IMR-90 (cell line): ENCODE measurements at regions not wholly inside any gene's neighbourhood (a gene's known extent, or its start where the extent isn't known, plus 50 kb on each side); places are given as distances from the start of the nearest gene placed in this dataset.

ENCODE experiments used
- ATAC-seq: fragments of 200-7000 bp; cut with Tn5 transposase; 2 replicates; pipeline ENCODE4 v1.9.1; 2020; ENCODE audit warnings: low read depth, mild to moderate bottlenecking, moderate library complexity
- BruUV-seq: library from RNA; stranded (reverse); fragments of 400-500 nt; replicated peaks from 2 replicates; lab custom pipeline; 2021; lab: Mats Ljungman, UMichigan
- CTCF ChIA-PET: fragments of 300-600 bp; formaldehyde crosslinking; extraction: SDS; loops from one replicate; lab custom pipeline; 2021; ENCODE audit warnings: antibody characterized with exemption; lab: Yijun Ruan, JAX
- POLR2A ChIA-PET: fragments of 300-600 bp; sonication (Branson Sonifier 250); formaldehyde crosslinking; loops from one replicate; lab custom pipeline; 2022; ENCODE audit warnings: antibody characterized with exemption; ENCODE audit not compliant: unreplicated experiment; lab: Charles Lee
- DNase-seq: peaks from one replicate; pipeline ENCODE4 v3.0.0; 2013
- H2AFZ ChIP-seq: replicated peaks from 2 replicates; pipeline ENCODE3; 2013; ENCODE audit warnings: low read length, mild to moderate bottlenecking; ENCODE audit not compliant: poor library complexity
- H2AK5ac ChIP-seq: 2 replicates; pipeline ENCODE4 v1.6.1; 2013; ENCODE audit warnings: low read depth, low read length, inconsistent platforms
- H2AK9ac ChIP-seq: replicated peaks from 2 replicates; pipeline ENCODE3; 2013; ENCODE audit warnings: mild to moderate bottlenecking, low read depth, low read length, moderate library complexity; ENCODE audit not compliant: poor library complexity
- H2BK120ac ChIP-seq: 2 replicates; pipeline ENCODE4 v1.6.1; 2013; ENCODE audit warnings: low read depth, low read length, inconsistent platforms
- H2BK15ac ChIP-seq: 3 replicates; pipeline ENCODE4 v1.6.1; 2013; ENCODE audit warnings: low read depth, low read length, inconsistent platforms
- H2BK20ac ChIP-seq: 2 replicates; pipeline ENCODE4 v1.6.1; 2013; ENCODE audit warnings: low read depth, mild to moderate bottlenecking, inconsistent platforms, low read length, moderate library complexity
- H2BK5ac ChIP-seq: 2 replicates; pipeline ENCODE4 v1.6.1; 2013; ENCODE audit warnings: mild to moderate bottlenecking, low read depth, low read length, inconsistent platforms; ENCODE audit not compliant: poor library complexity, severe bottlenecking
- H3K14ac ChIP-seq: replicated peaks from 2 replicates; pipeline ENCODE4 v1.6.1; 2013; ENCODE audit warnings: low read depth, low read length, inconsistent platforms
- H3K18ac ChIP-seq: 2 replicates; pipeline ENCODE4 v1.6.1; 2013; ENCODE audit warnings: low read depth, low read length, control low read depth
- H3K23ac ChIP-seq: 2 replicates; pipeline ENCODE4 v1.6.1; 2013; ENCODE audit warnings: low read depth, low read length, inconsistent platforms
- H3K27ac ChIP-seq: 2 replicates; pipeline ENCODE4 v1.5.1; 2013; ENCODE audit warnings: mild to moderate bottlenecking, control low read depth, low read length; ENCODE audit not compliant: insufficient read depth
- H3K27me3 ChIP-seq: 2 replicates; pipeline ENCODE4 v1.6.1; 2013; ENCODE audit warnings: low read length; ENCODE audit not compliant: control insufficient read depth, insufficient read depth
- H3K36me3 ChIP-seq: 2 replicates; pipeline ENCODE4 v1.6.1; 2013; ENCODE audit warnings: low read length, mixed read lengths; ENCODE audit not compliant: control insufficient read depth, insufficient read depth
- H3K4ac ChIP-seq: 2 replicates; pipeline ENCODE4 v1.6.1; 2013; ENCODE audit warnings: low read depth, low read length, inconsistent platforms
- H3K4me1 ChIP-seq: 2 replicates; pipeline ENCODE4 v1.6.1; 2013; ENCODE audit warnings: low read length, mixed read lengths; ENCODE audit not compliant: control insufficient read depth, insufficient read depth
- H3K4me2 ChIP-seq: 2 replicates; pipeline ENCODE4 v1.6.1; 2013; ENCODE audit warnings: low read depth, mild to moderate bottlenecking, control low read depth, low read length, moderate library complexity
- H3K4me3 ChIP-seq: 2 replicates; pipeline ENCODE4 v1.5.1; 2013; ENCODE audit warnings: low read depth, mild to moderate bottlenecking, control low read depth, low read length, moderate library complexity; ENCODE audit not compliant: insufficient read depth
- H3K56ac ChIP-seq: 2 replicates; pipeline ENCODE4 v1.6.1; 2013; ENCODE audit warnings: low read length, inconsistent platforms; ENCODE audit not compliant: insufficient read depth; ENCODE audit errors: extremely low read depth
- H3K79me1 ChIP-seq, 2 experiments: 2 replicates each; pipeline ENCODE4 v1.6.1; 2013; ENCODE audit warnings: low read length in 2 of 2, inconsistent platforms in 1 of 2, low read depth in 1 of 2
- H3K9ac ChIP-seq: 2 replicates; pipeline ENCODE4 v1.6.1; 2013; ENCODE audit warnings: low read depth, low read length, control low read depth
- H3K9me1 ChIP-seq: 2 replicates; pipeline ENCODE4 v1.6.1; 2013; ENCODE audit warnings: low read length, inconsistent platforms; ENCODE audit not compliant: insufficient read depth
- H3K9me3 ChIP-seq: 2 replicates; pipeline ENCODE4 v1.6.1; 2013; ENCODE audit warnings: low read length; ENCODE audit not compliant: control insufficient read depth, insufficient read depth
- H4K20me1 ChIP-seq: 2 replicates; pipeline ENCODE4 v1.6.1; 2013; ENCODE audit warnings: low read length, inconsistent platforms; ENCODE audit not compliant: insufficient read depth
- H4K5ac ChIP-seq: 2 replicates; pipeline ENCODE4 v1.6.1; 2013; ENCODE audit warnings: mild to moderate bottlenecking, low read depth, low read length, control low read depth
- H4K8ac ChIP-seq, 2 experiments: 2 replicates each; pipeline ENCODE4 v1.6.1; 2013; ENCODE audit warnings: low read depth in 2 of 2, low read length in 2 of 2, control low read depth in 1 of 2, inconsistent platforms in 1 of 2
- H4K91ac ChIP-seq: 2 replicates; pipeline ENCODE4 v1.6.1; 2013; ENCODE audit warnings: low read depth, low read length, inconsistent platforms; ENCODE audit not compliant: insufficient read depth
- BHLHE40 ChIP-seq: fragments of 150-350 bp; IDR thresholded peaks from 2 replicates; pipeline ENCODE4 v1.6.1; 2016; ENCODE audit warnings: mild to moderate bottlenecking, low read depth, low read length
- CEBPB ChIP-seq: IDR thresholded peaks from 2 replicates; pipeline ENCODE4 v1.6.1; 2012; ENCODE audit warnings: low read depth, low read length, improper control_type of control experiment
- CHD1 ChIP-seq: IDR thresholded peaks from 2 replicates; pipeline ENCODE4 v1.6.1; 2012; ENCODE audit warnings: low read depth, low read length, improper control_type of control experiment
- FOS ChIP-seq: fragments of 150-350 bp; IDR thresholded peaks from 2 replicates; pipeline ENCODE4 v1.6.1; 2016; ENCODE audit warnings: low read depth, low read length
- MAZ ChIP-seq: IDR thresholded peaks from 2 replicates; pipeline ENCODE4 v1.6.1; 2012; ENCODE audit warnings: low read depth, mild to moderate bottlenecking, low read length, improper control_type of control experiment, moderate library complexity, borderline replicate concordance
- MXI1 ChIP-seq: IDR thresholded peaks from 2 replicates; pipeline ENCODE4 v1.6.1; 2012; ENCODE audit warnings: low read depth, mild to moderate bottlenecking, low read length, moderate library complexity, borderline replicate concordance
- NFE2L2 ChIP-seq: fragments of 150-350 bp; IDR thresholded peaks from 2 replicates; pipeline ENCODE4 v1.6.1; 2016; ENCODE audit warnings: low read depth, mild to moderate bottlenecking, low read length
- RAD21 ChIP-seq: IDR thresholded peaks from 2 replicates; pipeline ENCODE4 v1.6.1; 2012; ENCODE audit warnings: low read length, improper control_type of control experiment
- RFX5 ChIP-seq: IDR thresholded peaks from 2 replicates; pipeline ENCODE4 v1.8.0; 2012; ENCODE audit warnings: low read depth, mild to moderate bottlenecking, low read length, moderate library complexity
- SMC3 ChIP-seq: fragments of 150-350 bp; IDR thresholded peaks from 2 replicates; pipeline ENCODE4 v1.6.1; 2016; ENCODE audit warnings: low read depth, mild to moderate bottlenecking, antibody characterized with exemption, low read length, moderate library complexity
- WGBS, 2 experiments: methylation state at CpG; one replicate each; pipeline versions ENCODE4 v1.1.5 to v1.1.7; 2013; ENCODE audit warnings: missing lambda C conversion rate in 2 of 2; ENCODE audit not compliant: insufficient read length in 1 of 2; ENCODE audit errors: extremely low coverage in 2 of 2; 5-methylcytosine and 5-hydroxymethylcytosine counted together
- dilution Hi-C: fragments of 300-500 bp; cut with HindIII; formaldehyde crosslinking; loops from one replicate; pipeline ENCODE4 v1.14.3; 2018; ENCODE audit warnings: low sequenced_read_pairs; ENCODE audit not compliant: unreplicated experiment
- in situ Hi-C: fragments of 300-500 bp; cut with MboI; formaldehyde crosslinking; loops from 3 replicates; pipeline ENCODE4 v1.14.3; 2019; ENCODE audit warnings: low sequenced_read_pairs, inconsistent platforms, mixed read lengths
- intact Hi-C: fragments of 100-400 bp; cut with micrococcal nuclease; formaldehyde crosslinking; loops from 2 replicates; pipeline ENCODE4 v1.10.0; 2022
- TF ChIP-seq, protein P1 (sequence below): fragments of 150-350 bp; IDR thresholded peaks from 2 replicates; pipeline ENCODE4 v1.6.1; 2016; ENCODE audit warnings: low read depth, mild to moderate bottlenecking, low read length, moderate library complexity, borderline replicate concordance
- TF ChIP-seq, protein P2 (sequence below): conservative IDR thresholded peaks from 2 replicates; pipeline ENCODE4 v1.5.1; 2012; ENCODE audit warnings: mild to moderate bottlenecking, low read depth, low read length, improper control_type of control experiment
- TF ChIP-seq, protein P3 (sequence below): fragments of 150-350 bp; IDR thresholded peaks from 2 replicates; pipeline ENCODE4 v1.6.1; 2017; ENCODE audit warnings: mild to moderate bottlenecking, antibody characterized with exemption, low read length, low read depth

DNA sequence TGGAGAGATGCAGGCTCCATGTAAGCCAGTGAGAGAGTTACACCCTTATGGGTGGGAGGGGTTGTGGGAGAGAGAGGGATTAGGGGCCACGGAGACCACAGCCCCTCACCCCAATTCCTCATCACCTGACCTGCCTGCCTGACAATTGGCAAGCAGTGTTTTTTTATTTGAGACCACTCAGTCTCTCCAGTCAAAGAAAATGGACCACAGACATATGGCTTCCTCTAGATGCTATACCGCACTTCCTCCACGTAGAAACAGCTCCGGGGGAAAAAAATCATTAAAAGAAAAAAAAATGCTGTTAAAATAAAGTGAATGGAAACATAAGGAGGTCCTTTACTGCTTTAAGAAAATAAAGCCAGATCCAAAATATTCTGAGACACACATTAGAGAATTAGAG is 152.7 kb downstream of the MYLK4 start:
- H3K4ac ChIP-seq: no peak overlapping the region
- intact Hi-C loops (no loop called here), dilution Hi-C loops (no loop called here), in situ Hi-C loops (no loop called here)
- H2BK15ac ChIP-seq: no peak overlapping the region
- no peak overlapping the region for H2AK9ac ChIP-seq
- BruUV-seq: no TSS peak
- no peak overlapping the region for H2BK5ac ChIP-seq
- no peak overlapping the region for H3K14ac ChIP-seq
- TF ChIP-seq NFE2L2 (no peak), FOS (no peak), RFX5 (no peak), CHD1 (no peak), BHLHE40 (no peak), RAD21 (no peak), MXI1 (no peak), SMC3 (no peak), CEBPB (no peak), MAZ (no peak)
- TF ChIP-seq, protein P1, sequence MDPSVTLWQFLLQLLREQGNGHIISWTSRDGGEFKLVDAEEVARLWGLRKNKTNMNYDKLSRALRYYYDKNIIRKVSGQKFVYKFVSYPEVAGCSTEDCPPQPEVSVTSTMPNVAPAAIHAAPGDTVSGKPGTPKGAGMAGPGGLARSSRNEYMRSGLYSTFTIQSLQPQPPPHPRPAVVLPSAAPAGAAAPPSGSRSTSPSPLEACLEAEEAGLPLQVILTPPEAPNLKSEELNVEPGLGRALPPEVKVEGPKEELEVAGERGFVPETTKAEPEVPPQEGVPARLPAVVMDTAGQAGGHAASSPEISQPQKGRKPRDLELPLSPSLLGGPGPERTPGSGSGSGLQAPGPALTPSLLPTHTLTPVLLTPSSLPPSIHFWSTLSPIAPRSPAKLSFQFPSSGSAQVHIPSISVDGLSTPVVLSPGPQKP: no peak
- TF ChIP-seq, protein P2, sequence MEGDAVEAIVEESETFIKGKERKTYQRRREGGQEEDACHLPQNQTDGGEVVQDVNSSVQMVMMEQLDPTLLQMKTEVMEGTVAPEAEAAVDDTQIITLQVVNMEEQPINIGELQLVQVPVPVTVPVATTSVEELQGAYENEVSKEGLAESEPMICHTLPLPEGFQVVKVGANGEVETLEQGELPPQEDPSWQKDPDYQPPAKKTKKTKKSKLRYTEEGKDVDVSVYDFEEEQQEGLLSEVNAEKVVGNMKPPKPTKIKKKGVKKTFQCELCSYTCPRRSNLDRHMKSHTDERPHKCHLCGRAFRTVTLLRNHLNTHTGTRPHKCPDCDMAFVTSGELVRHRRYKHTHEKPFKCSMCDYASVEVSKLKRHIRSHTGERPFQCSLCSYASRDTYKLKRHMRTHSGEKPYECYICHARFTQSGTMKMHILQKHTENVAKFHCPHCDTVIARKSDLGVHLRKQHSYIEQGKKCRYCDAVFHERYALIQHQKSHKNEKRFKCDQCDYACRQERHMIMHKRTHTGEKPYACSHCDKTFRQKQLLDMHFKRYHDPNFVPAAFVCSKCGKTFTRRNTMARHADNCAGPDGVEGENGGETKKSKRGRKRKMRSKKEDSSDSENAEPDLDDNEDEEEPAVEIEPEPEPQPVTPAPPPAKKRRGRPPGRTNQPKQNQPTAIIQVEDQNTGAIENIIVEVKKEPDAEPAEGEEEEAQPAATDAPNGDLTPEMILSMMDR: no peak
- TF ChIP-seq, protein P3, sequence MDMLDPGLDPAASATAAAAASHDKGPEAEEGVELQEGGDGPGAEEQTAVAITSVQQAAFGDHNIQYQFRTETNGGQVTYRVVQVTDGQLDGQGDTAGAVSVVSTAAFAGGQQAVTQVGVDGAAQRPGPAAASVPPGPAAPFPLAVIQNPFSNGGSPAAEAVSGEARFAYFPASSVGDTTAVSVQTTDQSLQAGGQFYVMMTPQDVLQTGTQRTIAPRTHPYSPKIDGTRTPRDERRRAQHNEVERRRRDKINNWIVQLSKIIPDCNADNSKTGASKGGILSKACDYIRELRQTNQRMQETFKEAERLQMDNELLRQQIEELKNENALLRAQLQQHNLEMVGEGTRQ: no peak
- POLR2A ChIA-PET: no interaction called here
- no peak overlapping the region for H3K27ac ChIP-seq
- no peaks in the 10 kb centered on the region for H3K79me1 ChIP-seq
- no peaks in the 10 kb centered on the region for H3K9me1 ChIP-seq
- no peaks in the 10 kb centered on the region for H4K20me1 ChIP-seq
- CTCF ChIA-PET: no interaction called here
- H4K91ac ChIP-seq: no peak overlapping the region
- ATAC-seq: no peak
- H2AFZ ChIP-seq: no peak overlapping the region
- no peak overlapping the region for H3K56ac ChIP-seq
- H3K4me2 ChIP-seq: no peak overlapping the region
- H3K4me3 ChIP-seq: no peak overlapping the region
- WGBS, 2 experiments: no CpG with 5 or more reads among the region's 4 CpGs
- no peak overlapping the region for H2BK120ac ChIP-seq
- no peaks in the 10 kb centered on the region; the same call in 1 of the 2 replicates for H3K27me3 ChIP-seq
- no peak overlapping the region for H4K8ac ChIP-seq
- no peak overlapping the region for H4K5ac ChIP-seq
- H3K18ac ChIP-seq: no peak overlapping the region
- no peaks in the 10 kb centered on the region for H3K4me1 ChIP-seq
- H3K9ac ChIP-seq: no peak overlapping the region
- no peak overlapping the region for H2BK20ac ChIP-seq
- no peak overlapping the region for H2AK5ac ChIP-seq
- no peaks in the 10 kb centered on the region for H3K9me3 ChIP-seq
- no peaks in the 10 kb centered on the region for H3K36me3 ChIP-seq
- DNase-seq: no peak
- no peak overlapping the region for H3K23ac ChIP-seq
